Hepatocyte (in vitro differentiated cells): ENCODE measurements at regions not wholly inside any gene's neighbourhood (a gene's known extent, or its start where the extent isn't known, plus 50 kb on each side); places are given as distances from the start of the nearest gene placed in this dataset.
"Not testable (repeated sequence)": the region's sequence is repeated elsewhere in the genome, so short reads cannot be mapped to it uniquely, and the experiment has no call there.

Experiments used
- DNase-seq: peaks from one replicate; pipeline ENCODE4 v3.0.0-alpha.2; 2016; ENCODE audit warnings: low spot score
- H2AFZ ChIP-seq: fragments of 200-600 bp; sonication (generic); 2 replicates; pipeline ENCODE4 v1.6.0; 2016; ENCODE audit warnings: antibody characterized with exemption, mild to moderate bottlenecking
- H3K27ac ChIP-seq: fragments of 200-600 bp; sonication (generic); 2 replicates; pipeline ENCODE4 v1.5.1; 2016; ENCODE audit warnings: mild to moderate bottlenecking
- H3K27me3 ChIP-seq: fragments of 200-600 bp; sonication (generic); 2 replicates; pipeline ENCODE4 v1.6.1; 2016
- H3K36me3 ChIP-seq: fragments of 200-600 bp; sonication (generic); replicated peaks from 2 replicates; pipeline ENCODE4 v1.5.1; 2016; ENCODE audit warnings: low read depth; ENCODE audit not compliant: insufficient read depth
- H3K4me1 ChIP-seq: fragments of 200-600 bp; sonication (generic); 2 replicates; pipeline ENCODE4 v1.5.1; 2016; ENCODE audit warnings: mild to moderate bottlenecking, moderate library complexity; ENCODE audit not compliant: insufficient read depth
- H3K4me2 ChIP-seq: fragments of 200-600 bp; sonication (generic); 2 replicates; pipeline ENCODE4 v1.6.0; 2016
- H3K4me3 ChIP-seq: fragments of 200-600 bp; sonication (generic); 2 replicates; pipeline ENCODE4 v1.5.1; 2016; ENCODE audit warnings: mild to moderate bottlenecking
- H3K79me2 ChIP-seq: fragments of 200-600 bp; sonication (generic); 2 replicates; pipeline ENCODE4 v1.6.0; 2017; ENCODE audit warnings: mild to moderate bottlenecking
- H3K9me2 ChIP-seq: fragments of 200-600 bp; sonication (generic); replicated peaks from 2 replicates; pipeline ENCODE4 v1.6.0; 2017; ENCODE audit warnings: mild to moderate bottlenecking; ENCODE audit not compliant: insufficient read depth
- H3K9me3 ChIP-seq: fragments of 200-600 bp; sonication (generic); 2 replicates; pipeline ENCODE4 v1.5.1; 2016; ENCODE audit warnings: low read depth, mild to moderate bottlenecking
- H4K20me1 ChIP-seq: fragments of 200-600 bp; sonication (generic); 2 replicates; pipeline ENCODE4 v1.6.0; 2016; ENCODE audit warnings: mild to moderate bottlenecking; ENCODE audit not compliant: insufficient read depth, poor library complexity, severe bottlenecking
- EZH2 ChIP-seq: fragments of 200-600 bp; sonication (generic); IDR thresholded peaks from 2 replicates; pipeline ENCODE4 v1.6.1; 2016; ENCODE audit warnings: antibody characterized with exemption, mild to moderate bottlenecking, borderline replicate concordance
- EZH2phosphoT487 ChIP-seq: fragments of 200-600 bp; sonication (generic); IDR thresholded peaks from one replicate; pipeline ENCODE4 v1.6.1; 2018; ENCODE audit warnings: antibody characterized with exemption, mild to moderate bottlenecking, low read depth, moderate library complexity; ENCODE audit not compliant: unreplicated experiment, severe bottlenecking
- WGBS: methylation state at CpG from one replicate; pipeline ENCODE4 v1.1.6; 2016; ENCODE audit warnings: low lambda C conversion rate; ENCODE audit errors: missing lambda C conversion rate; 5-methylcytosine and 5-hydroxymethylcytosine counted together
- TF ChIP-seq, protein P1 (sequence below): fragments of 200-600 bp; sonication (generic); IDR thresholded peaks from 2 replicates; pipeline ENCODE4 v1.5.1; 2016; ENCODE audit warnings: antibody characterized with exemption, mild to moderate bottlenecking; ENCODE audit not compliant: poor library complexity

DNA sequence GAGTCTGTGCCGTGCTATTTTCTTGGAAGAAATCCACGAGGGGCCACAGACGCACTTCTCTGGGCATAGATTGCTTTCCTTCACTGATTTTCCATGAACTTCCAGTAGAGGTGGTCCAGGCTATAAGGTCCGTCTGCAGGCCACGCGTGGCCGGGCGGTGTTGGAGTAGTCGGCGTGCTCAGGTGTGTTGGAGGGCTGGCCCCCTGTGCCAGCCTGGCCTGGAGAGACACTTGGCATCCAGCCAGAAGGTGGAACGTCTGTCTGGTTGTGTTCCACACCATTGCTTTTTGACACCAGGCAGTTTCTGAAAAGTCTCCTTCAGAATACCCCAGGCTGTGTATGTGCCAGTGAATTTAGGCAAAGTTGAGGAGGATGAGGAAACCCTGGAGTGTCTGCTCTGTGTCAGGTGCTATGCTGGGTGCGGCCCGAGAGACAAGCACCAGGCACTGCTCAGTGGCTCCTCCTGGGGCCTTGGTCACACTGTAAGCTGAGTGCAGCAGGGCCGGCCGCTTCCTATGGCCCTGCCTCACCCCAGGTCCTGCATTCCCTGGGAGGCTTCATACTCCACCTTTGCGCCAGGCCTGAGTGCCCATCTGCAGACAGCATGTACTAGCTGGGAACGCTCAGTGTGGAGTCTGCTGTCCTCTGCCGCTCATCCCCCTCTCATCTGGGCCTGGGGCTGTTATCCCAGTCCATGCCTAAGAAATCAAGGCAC, 52.1 kb upstream of the TAMM41 start:
- H3K27ac ChIP-seq: no peak overlapping the region
- H4K20me1 ChIP-seq: no peaks in the 10 kb centered on the region
- no peak overlapping the region for H3K4me2 ChIP-seq
- no peak for TF ChIP-seq EZH2phosphoT487
- TF ChIP-seq, protein P1, sequence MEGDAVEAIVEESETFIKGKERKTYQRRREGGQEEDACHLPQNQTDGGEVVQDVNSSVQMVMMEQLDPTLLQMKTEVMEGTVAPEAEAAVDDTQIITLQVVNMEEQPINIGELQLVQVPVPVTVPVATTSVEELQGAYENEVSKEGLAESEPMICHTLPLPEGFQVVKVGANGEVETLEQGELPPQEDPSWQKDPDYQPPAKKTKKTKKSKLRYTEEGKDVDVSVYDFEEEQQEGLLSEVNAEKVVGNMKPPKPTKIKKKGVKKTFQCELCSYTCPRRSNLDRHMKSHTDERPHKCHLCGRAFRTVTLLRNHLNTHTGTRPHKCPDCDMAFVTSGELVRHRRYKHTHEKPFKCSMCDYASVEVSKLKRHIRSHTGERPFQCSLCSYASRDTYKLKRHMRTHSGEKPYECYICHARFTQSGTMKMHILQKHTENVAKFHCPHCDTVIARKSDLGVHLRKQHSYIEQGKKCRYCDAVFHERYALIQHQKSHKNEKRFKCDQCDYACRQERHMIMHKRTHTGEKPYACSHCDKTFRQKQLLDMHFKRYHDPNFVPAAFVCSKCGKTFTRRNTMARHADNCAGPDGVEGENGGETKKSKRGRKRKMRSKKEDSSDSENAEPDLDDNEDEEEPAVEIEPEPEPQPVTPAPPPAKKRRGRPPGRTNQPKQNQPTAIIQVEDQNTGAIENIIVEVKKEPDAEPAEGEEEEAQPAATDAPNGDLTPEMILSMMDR: no peak
- no peaks in the 10 kb centered on the region for H3K36me3 ChIP-seq
- H3K27me3 ChIP-seq: no peaks in the 10 kb centered on the region
- no peaks in the 10 kb centered on the region for H3K9me3 ChIP-seq
- no peaks in the 10 kb centered on the region for H3K79me2 ChIP-seq
- no peak for DNase-seq
- no peak overlapping the region for H3K4me3 ChIP-seq
- H3K4me1 ChIP-seq: no peaks in the 10 kb centered on the region
- 89% methylated on average over 18 of the region's 18 CpGs for WGBS
- no peak overlapping the region for H2AFZ ChIP-seq
- no peaks in the 10 kb centered on the region for H3K9me2 ChIP-seq

DNA sequence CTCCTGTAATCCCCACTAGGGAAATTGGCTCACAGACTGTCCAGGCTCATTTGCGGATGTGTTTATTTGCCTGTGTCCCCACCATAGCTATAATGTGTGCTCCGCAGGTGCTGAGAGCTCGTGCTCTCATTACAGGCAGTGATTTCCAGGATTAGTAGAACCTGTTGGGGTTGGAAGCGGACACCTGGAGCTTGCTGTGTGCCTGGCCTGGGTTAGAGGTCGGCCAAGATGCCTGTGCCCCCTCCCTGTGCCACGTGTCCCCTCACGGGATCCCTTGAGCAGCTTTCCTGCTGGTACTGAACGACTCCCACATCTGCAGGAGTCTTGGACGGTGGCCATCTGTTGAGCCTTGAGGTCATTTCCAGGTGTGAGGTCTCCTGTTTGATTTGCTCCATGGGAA, 52.7 kb upstream of the TAMM41 start:
- not testable (repeated sequence) for H3K4me3 ChIP-seq, H3K9me2 ChIP-seq, H3K4me2 ChIP-seq, H3K9me3 ChIP-seq, H3K79me2 ChIP-seq, H3K27me3 ChIP-seq, H4K20me1 ChIP-seq, H2AFZ ChIP-seq, H3K4me1 ChIP-seq, H3K27ac ChIP-seq, DNase-seq, H3K36me3 ChIP-seq
- WGBS: 84% methylated on average over 9 of the region's 9 CpGs

DNA sequence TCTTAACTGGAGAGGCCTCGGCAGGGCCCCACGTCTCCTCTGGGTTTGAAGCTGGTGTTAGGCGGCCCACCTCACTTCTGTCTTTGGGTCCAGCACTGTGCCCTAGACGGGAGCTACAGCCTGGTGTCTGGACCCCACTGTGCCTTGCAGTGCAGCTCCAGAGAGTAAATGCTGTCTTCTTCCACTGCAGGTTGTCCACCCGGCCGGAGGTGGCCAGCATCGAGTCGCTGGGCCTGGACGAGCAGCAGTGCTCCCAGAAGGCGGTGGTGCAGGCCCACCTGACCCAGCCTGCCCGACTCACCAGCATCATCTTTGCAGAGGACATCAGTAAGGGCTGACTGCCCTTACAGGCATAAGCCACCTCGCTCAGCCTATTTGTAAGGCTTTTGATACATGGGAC, 53.1 kb upstream of the TAMM41 start:
- no peaks in the 10 kb centered on the region for H3K36me3 ChIP-seq
- H3K79me2 ChIP-seq: no peaks in the 10 kb centered on the region
- H3K27ac ChIP-seq: no peak overlapping the region
- WGBS: 90% methylated on average over 12 of the region's 12 CpGs
- no peak for TF ChIP-seq EZH2
- TF ChIP-seq EZH2phosphoT487: no peak
- TF ChIP-seq, protein P1: no peak
- H3K9me2 ChIP-seq: no peaks in the 10 kb centered on the region
- no peak overlapping the region for H3K4me3 ChIP-seq
- no peak for DNase-seq
- no peak overlapping the region for H2AFZ ChIP-seq
- no peaks in the 10 kb centered on the region for H3K4me1 ChIP-seq
- no peaks in the 10 kb centered on the region for H3K27me3 ChIP-seq
- H4K20me1 ChIP-seq: no peaks in the 10 kb centered on the region
- no peaks in the 10 kb centered on the region for H3K9me3 ChIP-seq
- no peak overlapping the region for H3K4me2 ChIP-seq

DNA sequence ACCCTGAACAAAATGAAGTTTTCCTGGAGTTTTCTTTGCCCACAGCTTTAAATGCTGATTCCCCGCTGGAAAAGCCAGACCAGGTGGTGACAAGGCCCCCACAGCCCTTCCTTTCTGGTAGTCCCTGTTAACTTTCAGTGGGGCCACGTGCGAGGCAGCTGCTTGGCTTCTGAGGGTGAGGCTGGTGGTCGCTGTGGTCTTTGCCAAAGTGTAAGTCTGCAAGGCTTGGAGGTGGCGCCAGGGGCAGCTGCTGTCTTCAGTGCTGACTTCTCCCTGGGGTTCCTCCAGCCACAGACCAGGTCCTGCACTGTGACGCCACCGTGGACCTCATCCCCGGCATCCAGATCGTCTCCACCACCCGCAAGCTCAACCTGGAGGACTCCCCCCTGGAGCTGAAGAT, 54.1 kb upstream of the TAMM41 start:
- Histone ChIP-seq H3K27ac (no peak overlapping the region), H3K79me2 (no peaks in the 10 kb centered on the region), H3K9me2 (no peaks in the 10 kb centered on the region), H2AFZ (no peak overlapping the region), H3K9me3 (no peaks in the 10 kb centered on the region), H3K36me3 (no peaks in the 10 kb centered on the region), H3K4me1 (no peaks in the 10 kb centered on the region), H3K27me3 (no peaks in the 10 kb centered on the region), H3K4me3 (no peak overlapping the region), H4K20me1 (no peaks in the 10 kb centered on the region), H3K4me2 (no peak overlapping the region)
- no peak for TF ChIP-seq EZH2
- TF ChIP-seq, protein P1: no peak
- no peak for TF ChIP-seq EZH2phosphoT487
- WGBS: 93% methylated on average over 10 of the region's 10 CpGs
- no peak for DNase-seq
